K562 (cell line): ENCODE measurements at regions not wholly inside any gene's neighbourhood (a gene's known extent, or its start where the extent isn't known, plus 50 kb on each side); places are given as distances from the start of the nearest gene placed in this dataset.

Experiments used
- ATAC-seq: fragments of 200-7000 bp; cut with Tn5 transposase; 3 replicates; pipeline ENCODE4 v1.9.1; 2020; ENCODE audit warnings: moderate library complexity
- BruUV-seq: library from RNA; stranded (reverse); fragments of 400-500 nt; replicated peaks from 2 replicates; lab custom pipeline; 2021; lab: Mats Ljungman, UMichigan
- CTCF ChIA-PET: fragments of 300-600 bp; formaldehyde crosslinking; extraction: SDS; loops from one replicate; lab custom pipeline; 2021; ENCODE audit warnings: low intra/inter-chr PET ratio; lab: Yijun Ruan, JAX
- POLR2A ChIA-PET: fragments of 300-600, 350-650 bp; sonication (Branson Sonifier 250); formaldehyde crosslinking; extraction: SDS; loops from one replicate; lab custom pipeline; 2021; ENCODE audit warnings: antibody characterized with exemption, inconsistent platforms; lab: Yijun Ruan, JAX
- DNase-seq, 4 experiments: peaks; one replicate each; pipeline versions ENCODE4 v3.0.0 to v3.0.0-alpha.2; 2011 to 2018; ENCODE audit warnings: low spot score in 3 of 4, mixed read lengths in 3 of 4; ENCODE audit errors: extremely low read depth in 1 of 4
- FAIRE-seq: peaks from 2 replicates; lab custom pipeline; 2011; peaks lifted over from hg19 to GRCh38; lab: Jason Lieb, UNC
- H2AFZ ChIP-seq: 2 replicates; pipeline ENCODE4 v1.6.0; 2011; ENCODE audit warnings: low read depth, low read length, control low read depth, inconsistent platforms
- H3K27ac ChIP-seq: fragments of 200-600 bp; 3 replicates; pipeline ENCODE4 v1.8.0; 2011; ENCODE audit warnings: low read depth, mild to moderate bottlenecking, control low read depth, inconsistent platforms, low read length, moderate library complexity, mixed read lengths; ENCODE audit errors: extremely low read depth
- H3K27me3 ChIP-seq, 2 experiments: fragments of 300-600 bp in 1 of 2; 2 replicates in 1 of 2; 3 replicates in 1 of 2; pipeline versions ENCODE4 v1.6.0 to v1.8.0; 2011; ENCODE audit warnings: inconsistent platforms in 2 of 2, low read length in 2 of 2, mild to moderate bottlenecking in 1 of 2, mixed read lengths in 1 of 2, moderate library complexity in 1 of 2; ENCODE audit not compliant: control insufficient read depth in 2 of 2, insufficient read depth in 2 of 2
- H3K36me3 ChIP-seq: fragments of 300-600 bp; 3 replicates; pipeline ENCODE4 v1.8.0; 2011; ENCODE audit warnings: mild to moderate bottlenecking, low read length, inconsistent platforms; ENCODE audit not compliant: control insufficient read depth, insufficient read depth
- H3K4me1 ChIP-seq, 2 experiments: fragments of 200-600 bp in 1 of 2; replicated peaks in 1 of 2; 2 replicates in 1 of 2; 3 replicates in 1 of 2; pipeline versions ENCODE4 v1.5.1 to v1.8.0; 2011; ENCODE audit warnings: inconsistent platforms in 2 of 2, low read length in 2 of 2, mild to moderate bottlenecking in 1 of 2, mixed read lengths in 1 of 2, moderate library complexity in 1 of 2; ENCODE audit not compliant: control insufficient read depth in 2 of 2, insufficient read depth in 2 of 2
- H3K4me2 ChIP-seq: 2 replicates; pipeline ENCODE4 v1.6.1; 2011; ENCODE audit warnings: low read length, control low read depth, inconsistent platforms, mixed read lengths; ENCODE audit not compliant: insufficient read depth
- H3K4me3 ChIP-seq: fragments of 200-600 bp; sonication (generic), shearing (Covaris generic); 2 replicates; pipeline ENCODE4 v1.5.1; 2016; ENCODE audit warnings: control low read depth, inconsistent platforms
- H3K79me2 ChIP-seq: fragments of 200-600 bp; 3 replicates; pipeline ENCODE4 v1.8.0; 2011; ENCODE audit warnings: low read length, inconsistent platforms; ENCODE audit not compliant: control insufficient read depth, insufficient read depth
- H3K9ac ChIP-seq, 2 experiments: 2 replicates each; pipeline versions ENCODE4 v1.6.0 to v1.6.1; 2011; ENCODE audit warnings: low read depth in 2 of 2, low read length in 2 of 2, control low read depth in 1 of 2, inconsistent platforms in 1 of 2, mild to moderate bottlenecking in 1 of 2, mixed read lengths in 1 of 2; ENCODE audit not compliant: insufficient read depth in 1 of 2
- H3K9me1 ChIP-seq: one replicate; pipeline ENCODE4 v1.6.0; 2011; ENCODE audit warnings: inconsistent platforms, mild to moderate bottlenecking, low read length, moderate library complexity; ENCODE audit not compliant: control insufficient read depth, insufficient read depth
- H3K9me3 ChIP-seq: replicated peaks from 2 replicates; pipeline ENCODE4 v1.5.1; 2011; ENCODE audit warnings: low read depth, low read length, inconsistent platforms; ENCODE audit not compliant: control insufficient read depth, insufficient read depth
- H4K20me1 ChIP-seq: replicated peaks from 2 replicates; pipeline ENCODE4 v1.6.1; 2011; ENCODE audit warnings: low read length, inconsistent platforms, mixed read lengths; ENCODE audit not compliant: control insufficient read depth, insufficient read depth
- FOXJ3 ChIP-seq: sonication (generic); formaldehyde crosslinking; IDR thresholded peaks from 2 replicates; pipeline ENCODE4 v1.4.0; 2020; ENCODE audit warnings: mild to moderate bottlenecking, missing genetic modification reagents
- HDAC6 ChIP-seq: IDR thresholded peaks from 2 replicates; pipeline ENCODE4 v1.6.1; 2012; ENCODE audit warnings: low read depth, mild to moderate bottlenecking, control low read depth, inconsistent platforms, low read length, moderate library complexity
- MYBL2 ChIP-seq, 2 experiments: fragments of 450-650 bp in 1 of 2; sonication (generic) in 1 of 2; formaldehyde crosslinking in 1 of 2; IDR thresholded peaks; 2 replicates each; pipeline versions ENCODE4 v1.6.1 to v1.8.1; 2017 to 2022; ENCODE audit warnings: borderline replicate concordance in 1 of 2, inconsistent platforms in 1 of 2, low read depth in 1 of 2, mild to moderate bottlenecking in 1 of 2, missing genetic modification reagents in 1 of 2, moderate library complexity in 1 of 2
- NCOA4 ChIP-seq: fragments of 450-650 bp; IDR thresholded peaks from 2 replicates; pipeline ENCODE4 v1.6.1; 2018; ENCODE audit warnings: mild to moderate bottlenecking; ENCODE audit not compliant: partially characterized antibody
- NFE2 ChIP-seq: IDR thresholded peaks from 2 replicates; pipeline ENCODE4 v1.6.1; 2014; ENCODE audit warnings: antibody characterized with exemption, low read depth
- NR2F6 ChIP-seq: fragments of 450-650 bp; formaldehyde crosslinking; IDR thresholded peaks from 2 replicates; pipeline ENCODE4 v1.4.0; 2020; ENCODE audit warnings: mild to moderate bottlenecking
- POLR2H ChIP-seq: IDR thresholded peaks from 2 replicates; pipeline ENCODE4 v1.6.1; 2016; ENCODE audit warnings: missing genetic modification characterization, low read depth, mild to moderate bottlenecking, control low read depth, missing compliant biosample characterization, moderate library complexity
- PRMT5 ChIP-seq: sonication (generic); formaldehyde crosslinking; IDR thresholded peaks from 2 replicates; pipeline ENCODE4 v1.5.0; 2020; ENCODE audit warnings: missing genetic modification reagents
- RFX7 ChIP-seq: fragments of 250-450 bp; sonication (Bioruptor Pico); IDR thresholded peaks from 2 replicates; pipeline ENCODE4 v1.5.1; 2021; ENCODE audit warnings: mild to moderate bottlenecking
- TAF15 ChIP-seq: fragments of 200-400 bp; formaldehyde crosslinking; IDR thresholded peaks from 2 replicates; pipeline ENCODE4 v1.6.1; 2017; ENCODE audit warnings: mild to moderate bottlenecking, low read depth, low read length, moderate library complexity
- TCF3 ChIP-seq: sonication (generic); formaldehyde crosslinking; IDR thresholded peaks from 2 replicates; pipeline ENCODE4 v1.4.0; 2020; ENCODE audit warnings: mild to moderate bottlenecking, missing genetic modification reagents
- ZC3H4 ChIP-seq: sonication (generic); formaldehyde crosslinking; IDR thresholded peaks from 2 replicates; pipeline ENCODE4 v1.9.0; 2021; ENCODE audit warnings: missing genetic modification reagents, borderline replicate concordance
- ZNF75A ChIP-seq: fragments of 450-650 bp; formaldehyde crosslinking; IDR thresholded peaks from 2 replicates; pipeline ENCODE4 v1.4.0; 2020; ENCODE audit warnings: mild to moderate bottlenecking
- WGBS: fragments of 100-300 bp; shearing (Covaris generic); methylation state at CpG from one replicate; pipeline ENCODE4 v1.1.6; 2016; ENCODE audit warnings: low coverage, mixed read lengths; ENCODE audit not compliant: insufficient coverage; ENCODE audit errors: missing lambda C conversion rate; 5-methylcytosine and 5-hydroxymethylcytosine counted together
- in situ Hi-C: fragments of 300-500 bp; cut with MboI; formaldehyde crosslinking; loops from 4 replicates; pipeline ENCODE4 v1.15.0; 2018; ENCODE audit warnings: inconsistent platforms, mixed read lengths
- intact Hi-C: fragments of 100-400 bp; cut with micrococcal nuclease; formaldehyde crosslinking; loops from 2 replicates; pipeline ENCODE4 v1.14.2; 2022

GRCh38 chr5:110872963-110873362 is 134.2 kb downstream of the SLC25A46 start:
- no peaks in the 10 kb centered on the region for H3K9me3 ChIP-seq
- H3K79me2 ChIP-seq, result no peaks in the 10 kb centered on the region
- DNase-seq (no peak), ATAC-seq (no peak), FAIRE-seq (no peak)
- H3K4me2 ChIP-seq, result no peak overlapping the region
- no peaks in the 10 kb centered on the region for H4K20me1 ChIP-seq
- no TSS peak for BruUV-seq
- H3K4me3 ChIP-seq, result no peak overlapping the region
- H2AFZ ChIP-seq, result no peak overlapping the region
- WGBS, result 2% methylated on average over 6 of the region's 7 CpGs
- H3K27ac ChIP-seq, result no peak overlapping the region
- no peaks in the 10 kb centered on the region for H3K4me1 ChIP-seq
- no peak for TF ChIP-seq HDAC6
- in situ Hi-C loops (no loop called here), intact Hi-C loops (no loop called here)
- H3K9ac ChIP-seq, result no peak overlapping the region
- ChIA-PET POLR2A (no interaction called here), CTCF (no interaction called here)
- H3K9me1 ChIP-seq, result no peaks in the 10 kb centered on the region
- H3K27me3 ChIP-seq, result no peaks in the 10 kb centered on the region
- H3K36me3 ChIP-seq, result no peaks in the 10 kb centered on the region

- Histone ChIP-seq H3K9me1 (no peaks in the 10 kb centered on the region), H2AFZ (no peak overlapping the region), H3K27ac (no peak overlapping the region), H3K4me2 (no peak overlapping the region), H4K20me1 (no peaks in the 10 kb centered on the region), H3K27me3 (no peaks in the 10 kb centered on the region), H3K9me3 (no peaks in the 10 kb centered on the region), H3K4me1 (no peaks in the 10 kb centered on the region), H3K9ac (no peak overlapping the region)
- no peak for ATAC-seq
- intact Hi-C loops, result no loop called here
- no peak for FAIRE-seq
- 0% methylated on average over 3 of the region's 3 CpGs for whole genome bisulfite sequencing
- in situ Hi-C loops, result no loop called here
- no peak for DNase-seq
- ChIA-PET POLR2A (no interaction called here), CTCF (no interaction called here)
- TF ChIP-seq PRMT5 (CRISPR knock-in tag) (no peak), FOXJ3 (CRISPR knock-in tag) (no peak), TAF15 (no peak), ZC3H4 (CRISPR knock-in tag) (no peak), MYBL2 (IDR thresholded peaks at IDR 0.05; ENCODE audit: low read depth) (no peak), MYBL2 (CRISPR knock-in tag; IDR thresholded peaks at IDR 0.05; ENCODE audit: borderline replicate concordance) (no peak), RFX7 (CRISPR knock-in tag) (no peak), TCF3 (CRISPR knock-in tag) (no peak), NFE2 (no peak), ZNF75A (CRISPR knock-in tag) (no peak), NCOA4 (no peak), NR2F6 (CRISPR knock-in tag) (no peak), POLR2H (tag) (no peak)
- TF ChIP-seq, all 486 proteins: peak for 0
- H3K36me3 ChIP-seq, result no peaks in the 10 kb centered on the region
- no peaks in the 10 kb centered on the region for H3K79me2 ChIP-seq
- no peak overlapping the region for H3K4me3 ChIP-seq
- no TSS peak for BruUV-seq
Measured at GRCh38 chr5:110873773-110874437, 135.1 kb downstream of the SLC25A46 start.
